ENCODE measurements at regions not wholly inside any gene's neighbourhood (a gene's known extent, or its start where the extent isn't known, plus 50 kb on each side); places are given as distances from the start of the nearest gene placed in this dataset.

- Mint-ChIP-seq H3K36me3 (ENCODE audit: low read depth) (no peaks in the 10 kb centered on the region), H3K4me1 (no peaks in the 10 kb centered on the region), H3K4me3 (no peak overlapping the region), H3K9me3 (peaks cover 91% of the 10 kb centered on the region), H3K27ac (no peak overlapping the region), H3K27me3 (ENCODE audit: low read depth, poor library complexity) (no peaks in the 10 kb centered on the region)
- no peak for DNase-seq
- TF ChIP-seq CTCF (IDR thresholded peaks at IDR 0.05) = no peak
These were observed 333.6 kb downstream of the TMEM121 start for GRCh38 chr14:105859717-105860614.

- Mint-ChIP-seq H3K36me3 (ENCODE audit: low read depth) (no peaks in the 10 kb centered on the region), H3K4me1 (no peaks in the 10 kb centered on the region), H3K4me3 (no peak overlapping the region), H3K27ac (no peak overlapping the region), H3K27me3 (ENCODE audit: low read depth, poor library complexity) (no peaks in the 10 kb centered on the region), H3K9me3 (peaks cover 91% of the 10 kb centered on the region)
- no peak for TF ChIP-seq CTCF (IDR thresholded peaks at IDR 0.05)
- no peak for DNase-seq
These were observed 334.5 kb downstream of the TMEM121 start for GRCh38 chr14:105860615-105861580.

GRCh38 chr14:105861985-105862465 lies 335.6 kb downstream of the TMEM121 start:
- DNase-seq = no peak
- Mint-ChIP-seq H3K4me3 (no peak overlapping the region), H3K36me3 (ENCODE audit: low read depth) (no peaks in the 10 kb centered on the region), H3K9me3 (peaks cover 92% of the 10 kb centered on the region), H3K27ac (no peak overlapping the region), H3K4me1 (no peaks in the 10 kb centered on the region), H3K27me3 (ENCODE audit: low read depth, poor library complexity) (no peaks in the 10 kb centered on the region)
- TF ChIP-seq CTCF (IDR thresholded peaks at IDR 0.05) = no peak

GRCh38 chr14:105862581-105863239 lies 336.3 kb downstream of the TMEM121 start:
- no peaks in the 10 kb centered on the region for H3K4me1 Mint-ChIP-seq
- DNase-seq = no peak
- H3K9me3 Mint-ChIP-seq = peaks cover 86% of the 10 kb centered on the region
- no peaks in the 10 kb centered on the region for H3K36me3 Mint-ChIP-seq (ENCODE audit: low read depth)
- H3K27ac Mint-ChIP-seq = no peak overlapping the region
- no peak for TF ChIP-seq CTCF (IDR thresholded peaks at IDR 0.05)
- H3K4me3 Mint-ChIP-seq = no peak overlapping the region
- no peaks in the 10 kb centered on the region for H3K27me3 Mint-ChIP-seq (ENCODE audit: low read depth, poor library complexity)

- Mint-ChIP-seq H3K27me3 (ENCODE audit: low read depth, poor library complexity) (no peaks in the 10 kb centered on the region), H3K36me3 (ENCODE audit: low read depth) (no peaks in the 10 kb centered on the region), H3K9me3 (peaks cover 81% of the 10 kb centered on the region), H3K4me3 (no peak overlapping the region), H3K4me1 (no peaks in the 10 kb centered on the region), H3K27ac (no peak overlapping the region)
- TF ChIP-seq CTCF (IDR thresholded peaks at IDR 0.05) = no peak
- DNase-seq = no peak
These were observed 337.1 kb downstream of the TMEM121 start for GRCh38 chr14:105863296-105864108.
